Thoracic aorta (tissue), 2 donors: ENCODE measurements at regions not wholly inside any gene's neighbourhood (a gene's known extent, or its start where the extent isn't known, plus 50 kb on each side); places are given as distances from the start of the nearest gene placed in this dataset.

Source experiments
- ATAC-seq: fragments of 150-250 bp; one replicate; pipeline ENCODE4 v1.8.0; 2017; ENCODE audit warnings: low read depth; ENCODE audit not compliant: insufficient number of reproducible peaks, low FRiP score
- DNase-seq: peaks from one replicate; pipeline ENCODE4 v3.0.0-alpha.2; 2020; ENCODE audit warnings: low spot score
- H3K27ac ChIP-seq, 2 donors: fragments of 200-600 bp; sonication (generic); 1 replicate in 1 of 2; 2 replicates in 1 of 2; pipeline ENCODE4 v1.5.1; 2016; ENCODE audit warnings: mild to moderate bottlenecking in 2 of 2, moderate library complexity in 2 of 2
- H3K27me3 ChIP-seq: fragments of 200-600 bp; sonication (generic); replicated peaks from 2 replicates; pipeline ENCODE4 v1.6.0; 2016; ENCODE audit warnings: mild to moderate bottlenecking; ENCODE audit not compliant: insufficient read depth
- H3K36me3 ChIP-seq: fragments of 200-600 bp; sonication (generic); one replicate; pipeline ENCODE4 v1.5.1; 2016
- H3K4me1 ChIP-seq, 2 donors: fragments of 200-600 bp; sonication (generic); 1 replicate in 1 of 2; 2 replicates in 1 of 2; pipeline versions ENCODE4 v1.5.1 to v1.6.0; 2016; ENCODE audit warnings: low read depth in 2 of 2, mild to moderate bottlenecking in 1 of 2; ENCODE audit not compliant: control insufficient read depth in 1 of 2
- H3K4me3 ChIP-seq: fragments of 200-600 bp; sonication (generic); 2 replicates; pipeline ENCODE4 v1.5.1; 2016; ENCODE audit warnings: mild to moderate bottlenecking
- H3K9me3 ChIP-seq: fragments of 200-600 bp; sonication (generic); 2 replicates; pipeline ENCODE4 v1.5.1; 2016
- TF ChIP-seq, protein P1 (sequence below): fragments of 200-600 bp; sonication (generic); IDR thresholded peaks from one replicate; pipeline ENCODE4 v1.5.1; 2019; ENCODE audit warnings: antibody characterized with exemption

DNA sequence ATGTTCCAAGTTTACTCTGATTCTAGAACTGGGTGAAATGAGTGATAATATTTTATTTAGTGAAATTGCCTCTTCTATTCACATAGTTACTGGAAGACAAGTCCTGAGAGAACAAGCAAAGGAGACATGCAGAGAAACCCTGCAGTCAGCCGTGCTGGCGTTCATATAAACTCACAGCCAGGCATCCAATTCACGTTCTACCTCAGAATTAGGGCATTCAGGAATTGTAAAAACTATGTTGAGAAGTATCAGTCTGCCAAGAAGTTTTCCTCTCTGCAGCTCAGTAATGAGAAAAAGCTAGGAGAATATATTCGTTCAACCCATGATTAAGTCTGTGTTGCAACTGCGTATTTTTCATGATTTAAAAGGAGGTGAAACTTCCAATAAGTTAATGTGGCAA, 156.2 kb upstream of the DSEL start:
- TF ChIP-seq, protein P1, sequence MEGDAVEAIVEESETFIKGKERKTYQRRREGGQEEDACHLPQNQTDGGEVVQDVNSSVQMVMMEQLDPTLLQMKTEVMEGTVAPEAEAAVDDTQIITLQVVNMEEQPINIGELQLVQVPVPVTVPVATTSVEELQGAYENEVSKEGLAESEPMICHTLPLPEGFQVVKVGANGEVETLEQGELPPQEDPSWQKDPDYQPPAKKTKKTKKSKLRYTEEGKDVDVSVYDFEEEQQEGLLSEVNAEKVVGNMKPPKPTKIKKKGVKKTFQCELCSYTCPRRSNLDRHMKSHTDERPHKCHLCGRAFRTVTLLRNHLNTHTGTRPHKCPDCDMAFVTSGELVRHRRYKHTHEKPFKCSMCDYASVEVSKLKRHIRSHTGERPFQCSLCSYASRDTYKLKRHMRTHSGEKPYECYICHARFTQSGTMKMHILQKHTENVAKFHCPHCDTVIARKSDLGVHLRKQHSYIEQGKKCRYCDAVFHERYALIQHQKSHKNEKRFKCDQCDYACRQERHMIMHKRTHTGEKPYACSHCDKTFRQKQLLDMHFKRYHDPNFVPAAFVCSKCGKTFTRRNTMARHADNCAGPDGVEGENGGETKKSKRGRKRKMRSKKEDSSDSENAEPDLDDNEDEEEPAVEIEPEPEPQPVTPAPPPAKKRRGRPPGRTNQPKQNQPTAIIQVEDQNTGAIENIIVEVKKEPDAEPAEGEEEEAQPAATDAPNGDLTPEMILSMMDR, result no peak
- ATAC-seq (no peak), DNase-seq (no peak)
- H3K27me3 ChIP-seq, result no peaks in the 10 kb centered on the region
- H3K9me3 ChIP-seq, result no peaks in the 10 kb centered on the region
- H3K36me3 ChIP-seq, result no peaks in the 10 kb centered on the region
- peaks cover 3 to 6% of the 10 kb centered on the region in 2 donors for H3K4me1 ChIP-seq
- no peak overlapping the region for H3K4me3 ChIP-seq
- no peak overlapping the region for H3K27ac ChIP-seq

DNA sequence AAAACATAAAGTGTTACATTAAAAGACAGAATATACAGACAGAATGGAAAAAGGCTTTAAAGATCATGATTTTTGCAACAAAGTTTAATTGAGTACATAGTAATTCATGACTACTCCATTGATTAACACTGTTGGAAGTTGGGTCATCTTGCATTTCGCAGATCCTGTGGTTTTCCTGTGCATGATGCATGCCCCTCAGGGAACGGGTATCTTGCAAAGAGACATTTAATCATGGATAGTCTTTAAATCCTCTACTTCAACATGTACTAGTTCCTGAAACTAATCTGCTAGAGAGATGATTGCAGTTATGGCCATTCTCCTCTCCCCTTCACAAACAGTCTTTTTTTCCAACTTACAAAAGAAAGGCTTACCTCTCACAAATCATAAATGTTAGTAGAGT, 155.6 kb upstream of the DSEL start:
- no peak overlapping the region for H3K27ac ChIP-seq
- no peaks in the 10 kb centered on the region for H3K9me3 ChIP-seq
- ATAC-seq (no peak), DNase-seq (no peak)
- no peaks in the 10 kb centered on the region for H3K36me3 ChIP-seq
- no peaks in the 10 kb centered on the region for H3K27me3 ChIP-seq
- H3K4me1 ChIP-seq, result peaks cover 3 to 6% of the 10 kb centered on the region in 2 donors
- TF ChIP-seq, protein P1, result no peak
- H3K4me3 ChIP-seq, result no peak overlapping the region

DNA sequence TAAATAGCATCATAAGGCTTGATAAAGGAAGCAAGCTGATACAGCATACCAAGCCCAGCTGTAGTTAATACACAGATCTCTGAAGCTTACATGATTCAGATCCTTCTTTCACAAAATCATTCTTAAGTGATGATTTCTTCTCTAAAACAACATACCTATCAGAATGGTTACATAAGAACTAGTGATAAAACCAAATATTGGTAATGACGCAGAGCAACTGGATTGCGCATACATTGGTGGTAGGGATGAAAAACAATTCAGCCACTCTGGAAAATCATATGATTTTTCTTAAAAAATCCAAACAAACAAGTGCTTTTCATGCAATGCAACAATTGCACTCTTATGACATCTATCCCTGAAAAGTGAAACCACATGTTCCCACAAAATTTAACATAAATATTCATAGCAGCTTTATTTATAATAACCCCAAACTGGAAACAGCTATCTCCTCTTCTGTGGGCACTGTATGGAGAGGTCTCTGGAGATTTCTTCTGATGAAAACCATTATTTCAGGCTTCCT, 153.6 kb upstream of the DSEL start:
- peaks cover 3 to 6% of the 10 kb centered on the region in 2 donors for H3K4me1 ChIP-seq
- DNase-seq (no peak), ATAC-seq (no peak)
- TF ChIP-seq, protein P1, result no peak
- H3K27ac ChIP-seq, result no peak overlapping the region
- no peaks in the 10 kb centered on the region for H3K36me3 ChIP-seq
- H3K27me3 ChIP-seq, result no peaks in the 10 kb centered on the region
- H3K4me3 ChIP-seq, result no peak overlapping the region
- H3K9me3 ChIP-seq, result no peaks in the 10 kb centered on the region

DNA sequence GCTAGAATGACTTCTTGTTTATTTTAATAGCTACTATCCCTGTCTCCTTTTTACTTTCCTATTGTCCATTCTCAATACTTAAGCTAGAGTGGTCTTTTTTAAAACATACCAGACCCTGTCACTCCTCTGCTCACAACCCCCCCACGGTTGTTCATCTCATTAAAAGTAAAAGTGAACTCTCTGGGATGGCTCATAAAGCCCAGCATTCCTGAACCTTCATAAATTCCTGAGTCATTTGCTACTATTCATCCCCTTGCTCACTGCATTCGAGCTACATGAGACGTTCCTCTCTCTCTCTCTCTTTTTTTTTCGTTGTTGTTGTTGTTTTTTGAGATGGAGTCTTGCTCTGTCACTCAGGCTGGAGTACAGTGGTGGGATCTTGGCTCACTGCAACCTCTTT, 148.7 kb upstream of the DSEL start:
- Histone ChIP-seq H3K4me1 (no peaks in the 10 kb centered on the region), H3K4me3 (no peak overlapping the region), H3K27ac (no peak overlapping the region), H3K36me3 (no peaks in the 10 kb centered on the region), H3K9me3 (no peaks in the 10 kb centered on the region), H3K27me3 (no peaks in the 10 kb centered on the region)
- no peak for ATAC-seq
- no peak for DNase-seq
- TF ChIP-seq, protein P1, result no peak

DNA sequence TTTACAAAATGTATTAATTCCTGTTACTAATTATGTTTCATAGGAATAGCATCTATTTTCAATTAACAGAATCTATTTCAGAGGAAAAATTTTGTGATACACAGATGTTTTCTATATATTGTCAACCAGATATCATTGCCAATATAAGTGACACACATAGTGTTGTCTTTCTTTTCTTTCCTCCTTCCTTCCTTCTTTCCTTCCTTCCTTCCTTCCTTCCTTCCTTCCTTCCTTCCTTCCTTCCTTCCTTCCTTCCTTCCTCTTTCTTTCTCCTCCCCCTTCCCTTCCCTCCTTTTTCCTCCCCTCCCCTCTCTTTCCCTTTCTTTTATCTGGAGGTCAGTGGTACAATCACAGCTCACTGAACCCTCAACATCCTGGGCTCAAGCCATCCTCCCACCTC, 146.5 kb upstream of the DSEL start:
- TF ChIP-seq, protein P1, result no peak
- Histone ChIP-seq H3K27me3 (no peaks in the 10 kb centered on the region), H3K4me1 (no peaks in the 10 kb centered on the region), H3K36me3 (no peaks in the 10 kb centered on the region), H3K4me3 (no peak overlapping the region), H3K9me3 (no peaks in the 10 kb centered on the region), H3K27ac (no peak overlapping the region)
- ATAC-seq (no peak), DNase-seq (no peak)
